Keratinocyte (primary cell): ENCODE measurements at regions not wholly inside any gene's neighbourhood (a gene's known extent, or its start where the extent isn't known, plus 50 kb on each side); places are given as distances from the start of the nearest gene placed in this dataset.

Source experiments
- CTCF ChIP-seq, 3 experiments: IDR thresholded peaks in 1 of 3; conservative IDR thresholded peaks in 1 of 3; optimal IDR thresholded peaks in 1 of 3; 2 replicates in 2 of 3; 3 replicates in 1 of 3; pipeline versions ENCODE3 to v1.5.1; 2011; ENCODE audit warnings: low read length in 3 of 3, mild to moderate bottlenecking in 3 of 3, moderate library complexity in 2 of 3, control low read depth in 1 of 3, inconsistent platforms in 1 of 3; ENCODE audit not compliant: insufficient read depth in 2 of 3; ENCODE audit errors: extremely low read depth in 1 of 3
- EZH2 ChIP-seq: IDR thresholded peaks from one replicate; pipeline ENCODE4 v1.6.1; 2012; ENCODE audit warnings: inconsistent platforms, mild to moderate bottlenecking, low read length, moderate library complexity

GRCh38 chr1:217244971-217245370 is 385.9 kb downstream of the GPATCH2 start:
- TF ChIP-seq EZH2 (no peak), CTCF (optimal IDR thresholded peaks at IDR 0.05 in 1 of 3, IDR thresholded peaks at IDR 0.05 in 1 of 3, conservative IDR thresholded peaks at IDR 0.05 in 1 of 3; ENCODE audit: extremely low read depth in 1 of 3, insufficient read depth in 2 of 3, low read length in 3 of 3) (no peak)
